GM18511 (cell line): ENCODE measurements at regions not wholly inside any gene's neighbourhood (a gene's known extent, or its start where the extent isn't known, plus 50 kb on each side); places are given as distances from the start of the nearest gene placed in this dataset.
"Not testable (repeated sequence)": the region's sequence is repeated elsewhere in the genome, so short reads cannot be mapped to it uniquely, and the experiment has no call there.

ENCODE experiments used
- ATAC-seq: cut with Tn5 transposase; IDR thresholded peaks from one replicate; pipeline ENCODE4 v1.9.1; 2021; ENCODE audit warnings: mild to moderate bottlenecking, moderate library complexity; ENCODE audit not compliant: unreplicated experiment

- ATAC-seq = not testable (repeated sequence)
Measured at GRCh38 chr17:20633268-20634059, 53.9 kb downstream of the CDRT15L2 start.

GRCh38 chr17:20640147-20640546 lies 60.6 kb downstream of the CDRT15L2 start:
- ATAC-seq = not testable (repeated sequence)

GRCh38 chr17:20646661-20647272 lies 67.2 kb downstream of the CDRT15L2 start:
- ATAC-seq = not testable (repeated sequence)

- ATAC-seq = peak; percentile 87
Measured at GRCh38 chr17:20649097-20649767, 69.7 kb downstream of the CDRT15L2 start.

- ATAC-seq = peak; percentile 49
Measured at GRCh38 chr17:20651022-20651421, 71.5 kb downstream of the CDRT15L2 start.

- not testable (repeated sequence) for ATAC-seq
Measured at GRCh38 chr17:20651736-20652135, 72.2 kb downstream of the CDRT15L2 start.

- ATAC-seq = not testable (repeated sequence)
Measured at GRCh38 chr17:20653391-20653790, 73.9 kb downstream of the CDRT15L2 start.

- ATAC-seq = not testable (repeated sequence)
Measured at GRCh38 chr17:20654114-20654513, 74.6 kb downstream of the CDRT15L2 start.

- ATAC-seq = not testable (repeated sequence)
Measured at GRCh38 chr17:20654575-20654974, 75.1 kb downstream of the CDRT15L2 start.

- ATAC-seq = peak; percentile 54
Measured at GRCh38 chr17:20665103-20665955, 85.8 kb downstream of the CDRT15L2 start.

GRCh38 chr17:20666689-20667088 lies 87.2 kb downstream of the CDRT15L2 start:
- not testable (repeated sequence) for ATAC-seq

- ATAC-seq = not testable (repeated sequence)
Measured at GRCh38 chr17:20667712-20668111, 88.2 kb downstream of the CDRT15L2 start.

- ATAC-seq = not testable (repeated sequence)
Measured at GRCh38 chr17:20668316-20668715, 88.8 kb downstream of the CDRT15L2 start.

GRCh38 chr17:20668868-20669267 lies 89.3 kb downstream of the CDRT15L2 start:
- not testable (repeated sequence) for ATAC-seq

- ATAC-seq = peak; percentile 67
Measured at GRCh38 chr17:20670506-20670905, 91.0 kb downstream of the CDRT15L2 start.

- ATAC-seq = not testable (repeated sequence)
Measured at GRCh38 chr17:20674374-20674773, 94.8 kb downstream of the CDRT15L2 start.

- peak; percentile 65 for ATAC-seq
Measured at GRCh38 chr17:20675707-20676106, 96.2 kb downstream of the CDRT15L2 start.

GRCh38 chr17:20676656-20677055 lies 97.1 kb downstream of the CDRT15L2 start:
- not testable (repeated sequence) for ATAC-seq

- not testable (repeated sequence) for ATAC-seq
Measured at GRCh38 chr17:20677469-20677868, 97.9 kb downstream of the CDRT15L2 start.

GRCh38 chr17:20678424-20678823 lies 98.9 kb downstream of the CDRT15L2 start:
- peak; percentile 75 for ATAC-seq
